ENCODE measurements at regions not wholly inside any gene's neighbourhood (a gene's known extent, or its start where the extent isn't known, plus 50 kb on each side); places are given as distances from the start of the nearest gene placed in this dataset.

DNA sequence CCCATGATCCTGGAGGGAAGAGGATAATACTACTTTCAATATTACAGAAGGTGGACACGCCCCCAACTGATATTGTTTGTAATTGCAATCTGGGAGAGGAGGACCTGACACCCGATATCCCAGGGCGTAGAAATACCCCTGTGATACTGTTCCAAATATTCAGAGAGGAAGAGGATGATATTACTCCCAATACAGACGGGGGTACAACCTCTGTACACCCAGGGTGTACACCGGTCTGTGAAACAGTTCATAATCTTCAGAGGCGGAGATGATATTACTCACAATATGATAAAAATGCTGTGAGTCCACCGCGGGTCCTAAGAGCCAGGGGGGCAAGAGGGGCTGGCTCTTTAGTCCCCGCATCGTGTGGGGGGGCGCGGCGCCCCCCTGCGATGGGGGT is 57.2 kb upstream of the ALDH3B2 start:
- TF ChIP-seq, protein P1, sequence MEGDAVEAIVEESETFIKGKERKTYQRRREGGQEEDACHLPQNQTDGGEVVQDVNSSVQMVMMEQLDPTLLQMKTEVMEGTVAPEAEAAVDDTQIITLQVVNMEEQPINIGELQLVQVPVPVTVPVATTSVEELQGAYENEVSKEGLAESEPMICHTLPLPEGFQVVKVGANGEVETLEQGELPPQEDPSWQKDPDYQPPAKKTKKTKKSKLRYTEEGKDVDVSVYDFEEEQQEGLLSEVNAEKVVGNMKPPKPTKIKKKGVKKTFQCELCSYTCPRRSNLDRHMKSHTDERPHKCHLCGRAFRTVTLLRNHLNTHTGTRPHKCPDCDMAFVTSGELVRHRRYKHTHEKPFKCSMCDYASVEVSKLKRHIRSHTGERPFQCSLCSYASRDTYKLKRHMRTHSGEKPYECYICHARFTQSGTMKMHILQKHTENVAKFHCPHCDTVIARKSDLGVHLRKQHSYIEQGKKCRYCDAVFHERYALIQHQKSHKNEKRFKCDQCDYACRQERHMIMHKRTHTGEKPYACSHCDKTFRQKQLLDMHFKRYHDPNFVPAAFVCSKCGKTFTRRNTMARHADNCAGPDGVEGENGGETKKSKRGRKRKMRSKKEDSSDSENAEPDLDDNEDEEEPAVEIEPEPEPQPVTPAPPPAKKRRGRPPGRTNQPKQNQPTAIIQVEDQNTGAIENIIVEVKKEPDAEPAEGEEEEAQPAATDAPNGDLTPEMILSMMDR (IDR thresholded peaks at IDR 0.05): no peak
- TF ChIP-seq POLR2A (IDR thresholded peaks at IDR 0.05): no peak

Measured in right lobe of liver (tissue), 4 donors.